H1 (cell line): ENCODE measurements at regions not wholly inside any gene's neighbourhood (a gene's known extent, or its start where the extent isn't known, plus 50 kb on each side); places are given as distances from the start of the nearest gene placed in this dataset.
A peak's percentile ranks its signal among the peaks of the same experiment; 100 is the strongest.

Experiments used
- CTCF ChIA-PET: fragments of 300-600 bp; sonication (Branson Sonifier 250); formaldehyde crosslinking; loops from one replicate; lab custom pipeline; 2021; ENCODE audit not compliant: partially characterized antibody; lab: Charles Lee
- POLR2A ChIA-PET: fragments of 300-600 bp; sonication (Branson Sonifier 250); formaldehyde crosslinking; loops from one replicate; lab custom pipeline; 2021; ENCODE audit warnings: inconsistent platforms; ENCODE audit not compliant: partially characterized antibody; lab: Charles Lee
- DNase-seq, 2 experiments: peaks; one replicate each; pipeline versions ENCODE4 v3.0.0 to v3.0.0-alpha.2; 2010 to 2022; ENCODE audit warnings: low spot score in 2 of 2, low read depth in 1 of 2, mixed read lengths in 1 of 2
- FAIRE-seq: peaks from 2 replicates; lab custom pipeline; 2011; peaks lifted over from hg19 to GRCh38; lab: Jason Lieb, UNC
- H2AFZ ChIP-seq: 2 replicates; pipeline ENCODE4 v1.8.1; 2012; ENCODE audit warnings: low read length, inconsistent platforms
- H2AK5ac ChIP-seq: 2 replicates; pipeline ENCODE4 v1.6.1; 2013; ENCODE audit warnings: low read depth, low read length
- H2BK120ac ChIP-seq: replicated peaks from 2 replicates; pipeline ENCODE3; 2013; ENCODE audit warnings: low read depth, low read length, inconsistent platforms
- H2BK12ac ChIP-seq: 2 replicates; pipeline ENCODE4 v1.6.1; 2013; ENCODE audit warnings: low read depth, low read length
- H2BK15ac ChIP-seq: 2 replicates; pipeline ENCODE4 v1.6.1; 2013; ENCODE audit warnings: low read length
- H2BK20ac ChIP-seq: 2 replicates; pipeline ENCODE4 v1.6.1; 2013; ENCODE audit warnings: low read length
- H2BK5ac ChIP-seq: 2 replicates; pipeline ENCODE4 v1.6.1; 2013; ENCODE audit warnings: low read depth, low read length
- H3K14ac ChIP-seq: 2 replicates; pipeline ENCODE4 v1.6.1; 2013; ENCODE audit warnings: inconsistent platforms; ENCODE audit not compliant: insufficient read length
- H3K18ac ChIP-seq: 2 replicates; pipeline ENCODE4 v1.6.1; 2013; ENCODE audit warnings: low read length; ENCODE audit errors: extremely low read depth
- H3K23ac ChIP-seq: 2 replicates; pipeline ENCODE4 v1.6.1; 2013; ENCODE audit warnings: inconsistent platforms; ENCODE audit not compliant: insufficient read length
- H3K23me2 ChIP-seq: 2 replicates; pipeline ENCODE4 v1.6.1; 2013; ENCODE audit warnings: low read depth, low read length
- H3K27ac ChIP-seq: 2 replicates; pipeline ENCODE4 v1.6.1; 2011; ENCODE audit warnings: low read depth, low read length, inconsistent platforms
- H3K27me3 ChIP-seq, 4 experiments: replicated peaks in 1 of 4; 1 replicate in 1 of 4; 2 replicates in 3 of 4; pipeline versions ENCODE4 v1.6.1 to v1.8.1; 2011 to 2013; ENCODE audit warnings: low read length in 3 of 4, mild to moderate bottlenecking in 3 of 4, inconsistent platforms in 2 of 4, mixed read lengths in 2 of 4, moderate library complexity in 1 of 4; ENCODE audit not compliant: control insufficient read depth in 3 of 4, insufficient read depth in 3 of 4; ENCODE audit errors: extremely low read depth in 1 of 4
- H3K36me3 ChIP-seq, 4 experiments: 2 replicates each; pipeline versions ENCODE4 v1.6.1 to v1.8.1; 2011 to 2013; ENCODE audit warnings: mild to moderate bottlenecking in 4 of 4, low read length in 3 of 4, moderate library complexity in 2 of 4, control low read depth in 1 of 4, inconsistent platforms in 1 of 4; ENCODE audit not compliant: insufficient read depth in 4 of 4, control insufficient read depth in 2 of 4
- H3K4ac ChIP-seq: replicated peaks from 2 replicates; pipeline ENCODE3; 2013; ENCODE audit warnings: low read length, low read depth, mixed read lengths, inconsistent platforms; ENCODE audit not compliant: insufficient read length
- H3K4me1 ChIP-seq, 4 experiments: replicated peaks in 1 of 4; 1 replicate in 1 of 4; 2 replicates in 3 of 4; pipeline versions ENCODE4 v1.6.1 to v1.8.1; 2011 to 2013; ENCODE audit warnings: low read length in 3 of 4, inconsistent platforms in 2 of 4, mixed read lengths in 1 of 4; ENCODE audit not compliant: insufficient read depth in 4 of 4, control insufficient read depth in 3 of 4
- H3K4me2 ChIP-seq, 2 experiments: 2 replicates each; pipeline versions ENCODE4 v1.6.1 to v1.8.1; 2011 to 2013; ENCODE audit warnings: low read depth in 2 of 2, low read length in 2 of 2, control low read depth in 1 of 2, inconsistent platforms in 1 of 2, mild to moderate bottlenecking in 1 of 2; ENCODE audit not compliant: insufficient read depth in 1 of 2
- H3K4me3 ChIP-seq, 4 experiments: fragments of 200-600, 300-600 bp in 1 of 4; sonication (generic), shearing (Covaris generic), sonication (Bioruptor Twin) in 1 of 4; 2 replicates each; pipeline versions ENCODE4 v1.5.1 to v1.8.1; 2011 to 2016; ENCODE audit warnings: low read length in 4 of 4, low read depth in 3 of 4, control low read depth in 2 of 4, inconsistent platforms in 2 of 4, mild to moderate bottlenecking in 2 of 4, mixed read lengths in 1 of 4, moderate library complexity in 1 of 4; ENCODE audit not compliant: insufficient read depth in 2 of 4; ENCODE audit errors: extremely low read depth in 1 of 4
- H3K56ac ChIP-seq: replicated peaks from 2 replicates; pipeline ENCODE3; 2013; ENCODE audit warnings: low read depth, mild to moderate bottlenecking, mixed read lengths, low read length, inconsistent platforms; ENCODE audit not compliant: insufficient read length
- H3K79me1 ChIP-seq: 2 replicates; pipeline ENCODE4 v1.6.1; 2013; ENCODE audit warnings: low read depth, low read length, control low read depth
- H3K79me2 ChIP-seq, 2 experiments: 2 replicates each; pipeline versions ENCODE4 v1.6.1 to v1.8.1; 2012 to 2013; ENCODE audit warnings: low read length in 2 of 2, mild to moderate bottlenecking in 2 of 2, inconsistent platforms in 1 of 2; ENCODE audit not compliant: insufficient read depth in 2 of 2, control insufficient read depth in 1 of 2
- H3K9ac ChIP-seq, 4 experiments: replicated peaks in 1 of 4; 1 replicate in 1 of 4; 2 replicates in 3 of 4; pipeline versions ENCODE4 v1.6.1 to v1.8.1; 2011 to 2013; ENCODE audit warnings: low read depth in 3 of 4, low read length in 3 of 4, control low read depth in 2 of 4, mild to moderate bottlenecking in 2 of 4, moderate library complexity in 2 of 4, inconsistent platforms in 1 of 4; ENCODE audit errors: extremely low read depth in 1 of 4
- H3K9me3 ChIP-seq, 2 experiments: 2 replicates each; pipeline versions ENCODE4 v1.6.1 to v1.8.1; 2012 to 2013; ENCODE audit warnings: mild to moderate bottlenecking in 2 of 2, moderate library complexity in 2 of 2, control low read depth in 1 of 2, inconsistent platforms in 1 of 2, low read depth in 1 of 2, low read length in 1 of 2, mixed read lengths in 1 of 2; ENCODE audit not compliant: insufficient read depth in 2 of 2
- H4K20me1 ChIP-seq, 2 experiments: replicated peaks in 1 of 2; 2 replicates each; pipeline versions ENCODE3 to v1.8.1; 2011 to 2013; ENCODE audit warnings: inconsistent platforms in 2 of 2, low read length in 2 of 2, mild to moderate bottlenecking in 1 of 2; ENCODE audit not compliant: insufficient read depth in 2 of 2, control insufficient read depth in 1 of 2
- H4K5ac ChIP-seq: 2 replicates; pipeline ENCODE4 v1.6.1; 2013; ENCODE audit warnings: low read length, low read depth, mixed read lengths, inconsistent platforms; ENCODE audit not compliant: insufficient read length
- H4K8ac ChIP-seq: 2 replicates; pipeline ENCODE4 v1.8.0; 2013; ENCODE audit warnings: mild to moderate bottlenecking, moderate library complexity, low read length, inconsistent platforms; ENCODE audit not compliant: insufficient read depth; ENCODE audit errors: extremely low read depth
- H4K91ac ChIP-seq: replicated peaks from 2 replicates; pipeline ENCODE3; 2013; ENCODE audit warnings: low read length, mixed read lengths, inconsistent platforms; ENCODE audit not compliant: insufficient read length
- BCL11A ChIP-seq, 2 experiments: IDR thresholded peaks; one replicate each; pipeline ENCODE4 v1.6.1; 2011; ENCODE audit warnings: low read depth in 2 of 2, low read length in 2 of 2, mild to moderate bottlenecking in 2 of 2
- GABPA ChIP-seq: IDR thresholded peaks from 2 replicates; pipeline ENCODE4 v1.6.1; 2011; ENCODE audit warnings: mild to moderate bottlenecking, low read length, moderate library complexity, borderline replicate concordance; ENCODE audit not compliant: insufficient read depth
- HDAC2 ChIP-seq, 2 experiments: fragments of 300-600 bp in 1 of 2; sonication (generic) in 1 of 2; IDR thresholded peaks; 2 replicates each; pipeline ENCODE4 v1.6.1; 2011 to 2012; ENCODE audit warnings: low read depth in 2 of 2, low read length in 2 of 2, mild to moderate bottlenecking in 2 of 2, moderate library complexity in 2 of 2, borderline replicate concordance in 1 of 2, inconsistent platforms in 1 of 2
- KDM1A ChIP-seq: fragments of 200-600, 300-600 bp; sonication (generic); IDR thresholded peaks from 2 replicates; pipeline ENCODE4 v1.7.1; 2016; ENCODE audit warnings: mild to moderate bottlenecking, low read length, borderline replicate concordance
- NANOG ChIP-seq: IDR thresholded peaks from 2 replicates; pipeline ENCODE4 v1.6.1; 2011; ENCODE audit warnings: low read length, low read depth, mild to moderate bottlenecking, inconsistent platforms; ENCODE audit not compliant: insufficient read depth, poor library complexity, severe bottlenecking
- POLR2AphosphoS5 ChIP-seq: IDR thresholded peaks from 2 replicates; pipeline ENCODE4 v1.6.1; 2011; ENCODE audit warnings: low read depth, low read length
- POU5F1 ChIP-seq: IDR thresholded peaks from 2 replicates; pipeline ENCODE4 v1.6.1; 2011; ENCODE audit warnings: low read depth, mild to moderate bottlenecking, low read length, moderate library complexity
- SP1 ChIP-seq: IDR thresholded peaks from 2 replicates; pipeline ENCODE4 v1.6.1; 2011; ENCODE audit warnings: low read depth, low read length
- SRF ChIP-seq: IDR thresholded peaks from 2 replicates; pipeline ENCODE4 v1.6.1; 2011; ENCODE audit warnings: mild to moderate bottlenecking, low read depth, low read length, moderate library complexity
- TCF12 ChIP-seq: IDR thresholded peaks from 2 replicates; pipeline ENCODE4 v1.6.1; 2011; ENCODE audit warnings: low read depth, mild to moderate bottlenecking, low read length
- TEAD4 ChIP-seq: IDR thresholded peaks from 2 replicates; pipeline ENCODE4 v1.6.1; 2012; ENCODE audit warnings: low read depth, low read length, inconsistent platforms, mixed read lengths
- YY1 ChIP-seq: IDR thresholded peaks from 2 replicates; pipeline ENCODE4 v1.6.1; 2011; ENCODE audit warnings: low read depth, mild to moderate bottlenecking, low read length
- WGBS, 2 experiments: shearing (Covaris generic) in 1 of 2; methylation state at CpG; one replicate each; pipeline versions ENCODE4 v1.1.6 to v1.1.7; 2013 to 2015; ENCODE audit warnings: low lambda C conversion rate in 2 of 2, mixed read lengths in 2 of 2, inconsistent platforms in 1 of 2, low coverage in 1 of 2, missing lambda C conversion rate in 1 of 2; ENCODE audit not compliant: insufficient replicate concordance in 2 of 2, insufficient coverage in 1 of 2, insufficient read length in 1 of 2; ENCODE audit errors: extremely low coverage in 1 of 2, missing lambda C conversion rate in 1 of 2; 5-methylcytosine and 5-hydroxymethylcytosine counted together
- TF ChIP-seq, protein P1 (sequence below): IDR thresholded peaks from 2 replicates; pipeline ENCODE4 v1.6.1; 2012; ENCODE audit warnings: inconsistent platforms

DNA sequence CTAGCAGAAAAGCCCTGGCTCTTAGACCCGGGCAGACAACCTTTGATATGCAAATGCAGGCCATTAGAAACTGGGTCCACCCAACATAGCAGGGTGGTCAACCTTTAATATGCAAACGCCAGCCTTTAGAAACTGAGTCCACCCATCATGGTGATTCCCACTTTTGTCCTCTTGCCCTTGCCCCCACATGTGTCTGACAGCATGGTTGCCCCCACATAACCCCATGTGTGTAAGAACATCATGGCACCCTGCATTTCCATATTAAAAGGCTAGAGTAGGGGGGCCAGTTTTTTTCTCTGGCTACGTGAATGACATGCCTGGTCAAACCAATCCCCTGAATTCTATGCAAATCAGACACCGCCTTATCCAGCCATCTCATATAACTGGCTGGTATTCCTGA is 273.2 kb upstream of the PRDM9 start:
- Histone ChIP-seq H3K27me3 (peaks cover 0 to 1% (median 0%) of the 10 kb centered on the region in 4 experiments; a peak in 1 of 7 replicates), H3K79me1 (no peaks in the 10 kb centered on the region), H3K27ac (0 out of 2 replicates have a peak overlapping the region, but pooled peaks have one; percentile 50), H4K8ac (no peak overlapping the region), H3K23me2 (no peaks in the 10 kb centered on the region), H3K18ac (no peak overlapping the region), H4K91ac (no peak overlapping the region), H2BK12ac (no peak overlapping the region), H4K5ac (no peak overlapping the region), H4K20me1 (no peaks in the 10 kb centered on the region), H3K4me1 (peaks cover 0 to 5% (median 3%) of the 10 kb centered on the region in 4 experiments; a peak in 5 of 7 replicates), H2BK5ac (0 out of 2 replicates have a peak overlapping the region, but pooled peaks have one; percentile 60), H3K4me3 (peak overlapping the region in 1 of 4 experiments; percentile 20; a peak in 1 of 8 replicates), H2BK15ac (no peak overlapping the region), H2AK5ac (no peak overlapping the region), H3K36me3 (no peaks in the 10 kb centered on the region), H3K14ac (no peak overlapping the region), H3K4ac (no peak overlapping the region), H2BK20ac (no peak overlapping the region), H3K79me2 (no peaks in the 10 kb centered on the region), H2AFZ (no peak overlapping the region), H3K23ac (no peak overlapping the region), H2BK120ac (no peak overlapping the region), H3K9ac (no peak overlapping the region), H3K9me3 (no peaks in the 10 kb centered on the region), H3K4me2 (peak overlapping the region; percentile 22 to 41; a peak in 3 of 4 replicates), H3K56ac (no peak overlapping the region)
- ChIA-PET CTCF (no interaction called here), POLR2A (no interaction called here)
- peak; percentile 74 for TF ChIP-seq NANOG
- peak; percentile 20; the same call in 1 of the 2 replicates for TF ChIP-seq TEAD4
- no peak for TF ChIP-seq TCF12
- TF ChIP-seq YY1: peak; percentile 64
- no peak for TF ChIP-seq GABPA
- TF ChIP-seq SP1: 0 out of 2 replicates have a peak, but pooled peaks have one; percentile 18
- peak in 1 of 2 experiments; percentile 75; a peak in 1 of 4 replicates for TF ChIP-seq HDAC2 (IDR thresholded peaks at IDR 0.05; ENCODE audit: borderline replicate concordance in 1 of 2, low read depth in 2 of 2, low read length in 2 of 2)
- peak in 1 of 2 experiments; percentile 3 for TF ChIP-seq BCL11A (IDR thresholded peaks at IDR 0.05; ENCODE audit: low read depth in 2 of 2, low read length in 2 of 2)
- TF ChIP-seq POLR2AphosphoS5: no peak
- TF ChIP-seq, protein P1, sequence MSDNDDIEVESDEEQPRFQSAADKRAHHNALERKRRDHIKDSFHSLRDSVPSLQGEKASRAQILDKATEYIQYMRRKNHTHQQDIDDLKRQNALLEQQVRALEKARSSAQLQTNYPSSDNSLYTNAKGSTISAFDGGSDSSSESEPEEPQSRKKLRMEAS: peak; percentile 51; the same call in 1 of the 2 replicates
- no peak for TF ChIP-seq SRF
- TF ChIP-seq POU5F1: peak; percentile 88
- no peak for TF ChIP-seq KDM1A
- peak; percentile 56 to 70 for DNase-seq
- FAIRE-seq: peak; percentile 71
- WGBS, 2 experiments: 44% methylated on average over 4 of the region's 4 CpGs; no CpG with 5 or more reads in 1 of the 2 experiments
